ENCODE measurements at regions not wholly inside any gene's neighbourhood (a gene's known extent, or its start where the extent isn't known, plus 50 kb on each side); places are given as distances from the start of the nearest gene placed in this dataset.
"Not testable (repeated sequence)": the region's sequence is repeated elsewhere in the genome, so short reads cannot be mapped to it uniquely, and the experiment has no call there.

DNA sequence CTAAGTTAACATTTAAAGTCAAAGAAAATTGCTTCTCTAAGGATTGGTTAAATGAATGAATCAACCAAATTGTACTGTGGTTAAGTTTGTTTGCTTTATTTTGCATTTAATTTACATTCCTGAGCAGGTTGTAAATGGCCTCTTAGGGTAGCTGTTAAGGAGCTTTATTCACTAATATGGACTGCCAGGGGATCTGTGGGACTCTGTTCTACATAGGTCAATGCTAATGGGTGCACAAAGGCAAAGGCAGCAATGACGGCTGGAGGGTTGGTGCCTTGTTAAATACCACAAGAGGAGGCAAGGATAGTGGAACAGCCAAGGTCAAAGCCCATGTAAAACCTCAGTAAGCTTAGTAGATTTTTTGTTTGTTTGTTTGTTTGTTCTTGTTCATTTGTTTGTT is 89.3 kb upstream of the P2RY1 start:
- TF ChIP-seq POLR2A (IDR thresholded peaks at IDR 0.05; ENCODE audit: low read length): no peak
- no peak for DNase-seq

DNA sequence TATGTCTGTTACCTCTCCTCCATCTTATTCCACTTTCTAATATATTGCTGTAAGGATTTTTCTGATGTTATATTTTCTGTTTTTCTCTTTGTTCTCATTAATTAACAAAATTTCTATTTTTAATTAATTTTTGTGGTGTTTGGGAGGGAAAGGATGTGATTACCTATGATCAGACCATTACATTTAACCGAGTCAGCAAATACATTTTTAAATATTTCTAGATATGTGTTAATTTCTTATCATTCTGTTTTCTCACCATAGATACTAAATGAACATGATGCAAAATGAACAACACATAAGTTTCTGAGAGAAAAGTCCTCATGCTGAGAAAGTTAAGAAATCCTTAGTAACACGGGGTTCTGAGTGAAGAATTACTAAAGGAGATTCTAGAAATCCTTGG is 80.6 kb upstream of the P2RY1 start:
- no peak for DNase-seq
- TF ChIP-seq POLR2A (IDR thresholded peaks at IDR 0.05; ENCODE audit: low read length) (no peak), GATA1 (IDR thresholded peaks at IDR 0.05; ENCODE audit: low read depth, low read length) (no peak)

DNA sequence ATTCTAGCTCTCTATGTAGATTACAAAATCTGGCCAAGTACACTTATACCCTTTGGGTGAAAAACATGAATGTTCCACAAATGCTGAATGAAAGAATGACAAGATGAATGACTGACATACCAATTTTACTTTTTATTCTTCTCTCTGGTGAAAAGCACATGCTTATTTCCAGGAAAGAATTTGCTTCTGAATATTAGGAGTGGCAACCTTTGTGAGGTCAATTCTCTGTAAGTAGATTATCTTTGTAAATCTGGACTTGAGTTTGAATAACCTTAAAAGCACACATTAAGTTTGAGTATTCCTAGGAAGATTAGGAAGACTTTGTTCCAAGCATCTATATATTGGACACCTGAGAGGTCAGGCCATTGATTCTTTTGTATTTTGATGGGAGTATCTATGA is 78.1 kb upstream of the P2RY1 start:
- no peak for DNase-seq
- TF ChIP-seq POLR2A (IDR thresholded peaks at IDR 0.05; ENCODE audit: low read length) (no peak), GATA1 (IDR thresholded peaks at IDR 0.05; ENCODE audit: low read depth, low read length) (no peak)

DNA sequence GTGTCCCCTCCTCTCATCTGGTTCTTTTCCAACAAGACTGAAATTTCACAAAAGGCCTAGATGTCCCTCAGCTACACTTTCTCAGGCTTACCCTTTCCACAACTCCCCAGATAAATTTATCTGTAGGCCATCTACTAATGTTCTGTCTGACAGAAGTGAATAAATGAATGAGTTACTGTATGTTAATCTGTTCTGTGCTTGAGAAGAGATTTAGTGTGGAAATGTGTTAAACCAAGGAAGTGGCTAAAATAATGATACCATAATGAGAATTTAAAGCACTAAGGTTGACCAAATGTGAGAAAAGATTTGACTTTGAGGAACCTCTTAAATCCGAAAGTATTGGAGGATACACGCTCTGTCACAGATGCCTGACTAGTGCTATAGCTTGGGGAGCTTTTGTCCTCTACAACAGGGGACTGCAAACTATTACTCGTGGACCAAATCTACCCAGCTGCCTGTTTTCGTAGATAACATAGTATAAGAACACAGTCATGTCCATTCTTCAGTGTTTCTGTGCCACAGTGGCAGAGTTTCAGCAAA is 74.8 kb upstream of the P2RY1 start:
- DNase-seq: no peak
- TF ChIP-seq GATA1 (IDR thresholded peaks at IDR 0.05; ENCODE audit: low read depth, low read length) (no peak), POLR2A (IDR thresholded peaks at IDR 0.05; ENCODE audit: low read length) (no peak)

DNA sequence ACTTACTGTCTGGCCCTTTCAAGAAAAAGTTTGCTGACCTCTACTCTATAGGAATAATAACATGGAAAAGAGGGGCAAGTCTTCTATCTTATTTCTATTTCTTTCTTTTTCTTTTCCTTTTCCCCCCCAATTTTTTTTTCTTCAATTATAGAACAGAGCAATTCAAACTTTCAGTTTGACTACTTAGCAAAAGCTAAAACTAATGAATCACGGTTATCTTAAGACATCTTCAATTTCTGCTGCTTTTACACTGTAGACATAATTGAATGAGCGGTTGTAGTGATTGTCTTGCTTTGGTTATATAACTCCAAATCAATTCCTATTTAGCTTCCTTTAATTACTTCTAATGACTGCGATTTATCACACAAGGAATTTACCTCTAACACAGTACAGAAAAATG is 74.3 kb upstream of the P2RY1 start:
- no peak for DNase-seq
- TF ChIP-seq POLR2A (IDR thresholded peaks at IDR 0.05; ENCODE audit: low read length): no peak
- no peak for TF ChIP-seq GATA1 (IDR thresholded peaks at IDR 0.05; ENCODE audit: low read depth, low read length)

DNA sequence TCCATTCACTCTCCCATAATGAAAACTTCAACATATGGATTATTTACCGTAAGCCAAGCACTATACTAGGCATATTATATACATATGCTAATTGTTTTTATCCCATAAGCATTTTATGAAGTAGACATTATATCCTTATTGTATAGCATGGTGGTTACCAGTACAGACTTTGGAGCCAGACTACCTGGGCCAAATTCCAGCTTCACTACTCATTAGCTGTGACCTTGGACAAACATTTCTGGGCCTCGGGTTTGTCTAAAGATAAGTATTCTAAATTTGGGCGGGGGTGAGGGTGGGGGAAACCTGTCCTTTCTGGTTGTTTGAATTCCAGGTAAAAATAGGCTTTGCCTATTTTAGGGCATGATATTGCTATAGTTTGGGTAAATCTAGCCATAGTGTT is 66.5 kb upstream of the P2RY1 start:
- no peak for TF ChIP-seq POLR2A (IDR thresholded peaks at IDR 0.05; ENCODE audit: low read length)
- TF ChIP-seq GATA1 (IDR thresholded peaks at IDR 0.05; ENCODE audit: low read depth, low read length): no peak
- DNase-seq: no peak

DNA sequence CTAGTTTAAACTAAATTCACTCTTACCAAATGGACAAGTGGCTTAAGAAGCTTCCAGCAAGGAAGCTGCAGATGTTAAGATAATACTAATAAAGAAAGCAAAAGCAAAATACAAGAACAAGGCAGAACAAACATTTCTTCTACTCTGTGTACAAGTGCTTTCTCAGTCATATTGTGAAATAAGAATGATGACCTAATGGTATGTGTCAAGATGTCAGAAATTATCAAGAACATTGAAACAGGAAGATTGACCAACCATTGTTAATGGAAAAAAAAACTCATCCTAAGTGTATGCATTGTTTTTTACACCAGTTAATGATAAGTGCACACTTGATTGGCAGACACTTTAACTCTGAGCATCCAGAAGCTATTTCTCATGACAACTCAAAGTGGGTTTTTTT is 65.4 kb upstream of the P2RY1 start:
- no peak for TF ChIP-seq GATA1 (IDR thresholded peaks at IDR 0.05; ENCODE audit: low read depth, low read length)
- peak in 1 of 2 experiments; percentile 6 for DNase-seq

DNA sequence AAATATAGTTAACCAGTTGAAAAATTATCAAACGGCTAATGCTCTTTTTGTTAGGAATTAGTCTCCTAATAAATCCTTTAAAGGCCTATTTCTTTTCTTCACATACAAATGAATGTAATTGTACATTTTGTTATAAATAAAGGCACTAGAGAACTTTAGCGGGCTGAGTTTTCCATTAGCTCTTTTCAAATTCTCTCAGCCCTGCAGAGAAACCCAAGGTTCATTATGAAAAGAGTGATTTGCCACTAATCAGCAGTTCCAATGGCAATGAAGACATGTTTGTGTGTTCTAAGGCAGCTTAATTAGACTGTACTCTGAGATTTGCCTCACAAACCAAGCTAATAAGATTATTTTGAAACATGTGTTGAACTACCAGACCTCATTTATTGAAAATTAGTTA is 64.6 kb upstream of the P2RY1 start:
- TF ChIP-seq GATA1 (IDR thresholded peaks at IDR 0.05; ENCODE audit: low read depth, low read length): no peak
- no peak for TF ChIP-seq POLR2A (IDR thresholded peaks at IDR 0.05; ENCODE audit: low read length)
- no peak for DNase-seq

DNA sequence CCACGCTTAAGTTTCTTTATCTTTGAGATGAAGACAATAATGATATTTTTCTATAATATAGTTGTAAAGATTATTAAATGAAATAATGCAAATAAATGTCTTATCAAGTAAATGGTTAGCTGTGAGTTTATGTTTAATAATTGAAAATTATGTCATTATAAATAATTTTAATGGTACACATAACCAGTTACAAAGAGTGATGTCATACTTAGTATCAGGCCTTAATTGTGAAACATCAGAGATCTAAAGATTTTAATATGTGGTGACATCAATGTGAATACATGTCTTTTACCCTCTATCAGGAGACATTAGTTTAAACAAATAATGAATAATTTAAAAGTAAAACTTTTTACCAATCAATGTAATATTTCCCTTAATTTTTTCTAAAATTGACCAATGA is 63.8 kb upstream of the P2RY1 start:
- no peak for DNase-seq
- TF ChIP-seq POLR2A (IDR thresholded peaks at IDR 0.05; ENCODE audit: low read length) (no peak), GATA1 (IDR thresholded peaks at IDR 0.05; ENCODE audit: low read depth, low read length) (no peak)

DNA sequence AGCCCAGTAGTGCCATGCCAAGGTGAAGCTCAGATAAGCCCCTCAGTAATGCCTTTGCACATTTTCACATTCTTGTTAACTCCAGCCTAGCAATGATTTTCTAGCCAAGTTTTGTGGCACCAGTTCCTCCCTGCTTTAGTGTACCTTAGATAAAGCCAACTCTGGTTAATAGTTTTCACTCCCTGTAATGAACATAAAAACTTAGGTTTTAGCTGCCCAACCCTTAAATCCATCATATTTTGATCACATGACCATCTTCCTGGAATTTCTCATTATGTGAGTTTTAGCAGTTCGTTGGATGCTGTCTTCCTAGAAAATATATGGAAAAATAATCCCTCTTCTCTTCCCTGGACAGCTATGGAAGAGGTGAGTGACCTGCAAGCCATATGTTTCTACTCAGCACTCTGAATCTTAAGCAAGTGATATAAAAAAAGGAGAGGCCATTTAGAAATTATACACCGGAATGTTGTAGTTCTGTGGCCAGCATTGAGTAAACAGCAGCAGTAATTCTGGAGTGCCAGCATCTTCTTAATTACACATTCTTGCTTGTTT is 62.2 kb upstream of the P2RY1 start:
- TF ChIP-seq GATA1 (IDR thresholded peaks at IDR 0.05; ENCODE audit: low read depth, low read length) (no peak), POLR2A (IDR thresholded peaks at IDR 0.05; ENCODE audit: low read length) (no peak)
- no peak for DNase-seq

DNA sequence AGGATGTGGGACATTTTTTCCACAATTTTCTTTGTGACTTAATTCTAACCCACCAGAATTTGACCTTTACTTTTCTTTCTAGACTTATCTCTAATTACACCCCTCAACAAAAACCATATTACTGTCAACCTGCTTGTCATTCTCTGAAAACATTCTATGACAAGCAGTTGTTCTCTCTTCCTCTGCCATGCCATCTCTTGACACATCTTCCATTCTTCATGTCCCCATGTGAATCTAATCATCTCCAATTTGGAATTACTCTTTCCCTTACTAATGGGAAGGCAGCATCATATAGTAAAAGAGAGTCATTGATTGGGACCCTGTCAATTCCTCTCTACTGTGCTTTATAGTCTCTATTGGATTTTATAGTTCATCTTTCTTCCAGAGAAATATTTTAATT is 61.3 kb upstream of the P2RY1 start:
- TF ChIP-seq POLR2A (IDR thresholded peaks at IDR 0.05; ENCODE audit: low read length) (no peak), GATA1 (IDR thresholded peaks at IDR 0.05; ENCODE audit: low read depth, low read length) (no peak)
- DNase-seq: no peak

DNA sequence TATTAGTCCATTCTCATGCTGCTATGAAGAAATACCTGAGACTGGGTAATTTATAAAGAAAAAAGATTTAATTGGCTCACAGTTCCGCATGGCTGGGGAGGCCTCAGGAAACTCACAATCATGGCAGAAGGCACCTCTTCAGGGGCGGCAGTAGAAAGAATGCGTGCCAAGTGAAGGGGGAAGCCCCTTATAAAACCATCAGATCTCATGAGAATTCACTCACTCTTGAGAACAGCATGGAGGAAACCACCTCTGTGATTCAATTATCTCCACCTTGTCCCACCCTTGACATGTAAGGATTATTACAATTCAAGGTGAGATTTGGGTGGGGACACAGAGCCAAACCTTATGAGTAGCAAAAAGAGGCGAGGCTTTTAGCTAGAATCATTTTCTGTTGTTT is 60.7 kb upstream of the P2RY1 start:
- DNase-seq: not testable (repeated sequence)

DNA sequence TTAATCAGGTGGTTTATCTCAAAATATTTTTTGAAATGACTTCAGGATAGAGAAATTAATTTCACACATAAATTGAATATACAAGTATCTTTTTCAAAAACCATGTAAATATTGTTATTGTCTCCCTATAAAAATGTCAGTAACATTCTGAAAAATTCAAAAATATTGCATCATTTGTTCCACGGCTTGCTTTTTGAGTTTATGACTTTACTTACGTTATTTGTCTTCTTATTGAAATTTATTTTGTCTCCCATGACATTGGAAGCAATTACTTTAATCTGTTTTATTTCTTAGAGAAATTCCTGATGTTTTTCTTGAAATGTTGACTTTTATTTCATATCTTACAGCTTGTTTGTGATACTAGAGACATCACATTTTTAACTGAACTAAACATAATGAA is 56.9 kb upstream of the P2RY1 start:
- TF ChIP-seq GATA1 (IDR thresholded peaks at IDR 0.05; ENCODE audit: low read depth, low read length) (no peak), POLR2A (IDR thresholded peaks at IDR 0.05; ENCODE audit: low read length) (no peak)

DNA sequence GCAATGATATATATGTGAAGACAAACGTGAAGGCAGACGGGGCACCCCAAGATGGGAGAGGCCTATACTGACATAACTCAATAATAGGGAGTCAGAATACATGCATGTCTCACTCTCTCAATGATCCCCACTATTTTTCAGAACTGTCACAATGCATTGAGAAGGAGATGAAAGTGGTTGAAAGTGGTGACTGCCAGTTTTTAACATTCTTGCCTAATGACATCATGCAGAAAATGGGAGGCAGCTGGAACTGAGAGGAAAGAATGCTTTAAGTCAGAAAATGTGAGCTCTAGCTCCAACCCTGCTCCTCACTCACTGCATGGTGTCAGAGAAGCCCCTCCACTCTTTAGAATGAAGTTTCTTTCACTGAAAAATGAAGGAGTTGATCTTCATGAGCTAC is 55.3 kb upstream of the P2RY1 start:
- no peak for DNase-seq

More for the DNA sequence above, 56.9 kb upstream of the P2RY1 start:
- DNase-seq: no peak

DNA sequence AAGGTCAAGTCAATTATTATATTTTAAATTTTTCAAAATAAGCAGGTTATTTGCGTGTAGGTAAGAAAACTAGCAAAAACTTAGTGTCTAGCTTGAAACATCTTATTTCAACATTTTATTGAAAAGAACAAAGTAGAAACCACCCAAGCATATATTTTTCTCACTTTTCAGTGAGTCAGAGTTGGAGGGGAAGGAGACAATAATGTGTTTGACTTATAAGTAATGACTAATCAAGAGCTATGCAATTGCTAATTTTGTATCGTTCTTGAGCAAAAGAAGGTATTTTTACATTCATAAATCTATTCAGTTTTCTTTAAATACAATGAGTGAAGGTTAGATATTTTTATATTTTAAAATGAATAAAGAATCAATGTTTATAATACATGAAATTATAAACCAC is 54.4 kb upstream of the P2RY1 start:
- DNase-seq: no peak
- TF ChIP-seq GATA1 (IDR thresholded peaks at IDR 0.05; ENCODE audit: low read depth, low read length) (no peak), POLR2A (IDR thresholded peaks at IDR 0.05; ENCODE audit: low read length) (no peak)

More for the DNA sequence above, 55.3 kb upstream of the P2RY1 start:
- TF ChIP-seq POLR2A (IDR thresholded peaks at IDR 0.05; ENCODE audit: low read length) (no peak), GATA1 (IDR thresholded peaks at IDR 0.05; ENCODE audit: low read depth, low read length) (no peak)

DNA sequence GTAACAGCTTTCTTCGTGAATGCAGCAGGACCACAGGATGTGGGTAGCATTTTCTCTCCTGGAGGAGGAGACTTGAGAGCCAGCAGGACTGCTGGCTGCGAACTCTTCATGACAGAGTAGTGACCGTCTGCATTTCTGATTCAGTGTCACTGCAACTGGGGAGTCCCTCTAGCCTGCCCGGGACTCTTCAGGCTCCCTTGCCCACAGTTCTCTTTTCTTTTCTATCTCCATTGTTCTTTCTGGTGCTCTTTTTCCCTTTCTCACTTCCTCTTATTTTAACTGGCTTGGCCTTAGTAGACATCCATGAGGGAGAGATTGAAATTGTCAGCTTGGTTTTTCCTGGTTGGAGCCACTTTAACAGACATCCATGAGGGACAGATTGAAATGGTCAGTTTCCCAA is 49.9 kb upstream of the P2RY1 start:
- TF ChIP-seq POLR2A (IDR thresholded peaks at IDR 0.05; ENCODE audit: low read length): no peak
- no peak for DNase-seq

All from erythroblast (primary cell).